ENCODE measurements at regions not wholly inside any gene's neighbourhood (a gene's known extent, or its start where the extent isn't known, plus 50 kb on each side); places are given as distances from the start of the nearest gene placed in this dataset.
"Not testable (repeated sequence)": the region's sequence is repeated elsewhere in the genome, so short reads cannot be mapped to it uniquely, and the experiment has no call there.

DNA sequence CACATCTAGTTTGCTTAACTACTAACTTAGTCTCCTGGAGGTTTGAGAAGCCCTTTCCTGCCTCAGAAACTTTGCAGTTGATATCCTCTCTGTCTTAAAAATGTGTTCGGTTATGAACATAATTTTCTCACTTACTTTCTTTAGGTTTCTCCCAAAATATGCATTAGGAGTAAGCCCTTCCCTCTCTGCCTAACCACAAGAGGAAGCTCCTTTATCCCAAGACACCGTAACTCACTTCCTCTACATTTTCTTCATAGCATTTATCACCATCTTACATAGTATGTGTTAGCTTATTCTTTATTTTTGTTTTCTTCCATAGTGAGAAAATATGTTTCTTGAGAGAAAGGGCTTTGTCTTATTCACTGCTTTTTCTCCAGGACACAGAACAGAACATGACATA is 952.5 kb upstream of the ATXN8OS start:
- no peak for DNase-seq (ENCODE audit: extremely low spot score, insufficient read length, low read depth)
- no peak for FAIRE-seq

DNA sequence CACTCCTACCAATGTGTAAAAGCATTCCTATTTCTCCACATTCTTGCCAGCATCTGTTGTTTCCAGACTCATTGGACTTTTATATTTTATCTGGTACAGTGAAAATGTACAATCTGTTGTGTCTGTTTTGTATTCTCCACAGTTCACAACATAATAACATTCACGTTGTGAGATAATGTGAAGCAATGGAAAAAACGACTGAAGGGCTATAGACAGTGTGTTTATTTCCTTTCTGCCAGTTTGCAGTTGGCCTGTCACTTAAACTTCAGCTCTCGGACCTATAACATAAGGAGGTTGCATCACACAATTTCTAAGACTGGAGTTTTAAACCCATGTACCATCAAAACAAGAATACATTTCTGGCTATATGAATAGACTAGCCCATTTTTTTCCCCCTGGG is 965.5 kb upstream of the ATXN8OS start:
- no peak for DNase-seq (ENCODE audit: extremely low spot score, insufficient read length, low read depth)
- FAIRE-seq = no peak

DNA sequence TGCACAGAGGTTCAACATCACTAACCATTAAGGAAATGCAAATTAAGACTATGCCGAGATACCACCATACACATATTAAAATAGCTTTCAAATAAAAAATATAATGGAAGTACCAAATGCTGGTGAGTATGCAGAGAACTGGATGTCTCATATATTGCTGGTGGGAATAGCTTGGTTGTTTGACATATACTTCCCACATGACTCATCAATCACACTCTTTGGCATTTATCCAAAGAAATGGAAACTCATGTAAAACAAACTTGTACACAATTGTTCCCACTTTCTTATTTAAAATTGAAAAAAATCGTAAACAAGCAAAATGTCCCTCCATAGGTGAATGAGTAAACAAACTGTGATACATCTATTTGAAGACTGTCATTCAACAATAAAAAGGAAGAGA is 982.6 kb upstream of the ATXN8OS start:
- DNase-seq (ENCODE audit: extremely low spot score, insufficient read length, low read depth) = no peak
- FAIRE-seq = no peak

DNA sequence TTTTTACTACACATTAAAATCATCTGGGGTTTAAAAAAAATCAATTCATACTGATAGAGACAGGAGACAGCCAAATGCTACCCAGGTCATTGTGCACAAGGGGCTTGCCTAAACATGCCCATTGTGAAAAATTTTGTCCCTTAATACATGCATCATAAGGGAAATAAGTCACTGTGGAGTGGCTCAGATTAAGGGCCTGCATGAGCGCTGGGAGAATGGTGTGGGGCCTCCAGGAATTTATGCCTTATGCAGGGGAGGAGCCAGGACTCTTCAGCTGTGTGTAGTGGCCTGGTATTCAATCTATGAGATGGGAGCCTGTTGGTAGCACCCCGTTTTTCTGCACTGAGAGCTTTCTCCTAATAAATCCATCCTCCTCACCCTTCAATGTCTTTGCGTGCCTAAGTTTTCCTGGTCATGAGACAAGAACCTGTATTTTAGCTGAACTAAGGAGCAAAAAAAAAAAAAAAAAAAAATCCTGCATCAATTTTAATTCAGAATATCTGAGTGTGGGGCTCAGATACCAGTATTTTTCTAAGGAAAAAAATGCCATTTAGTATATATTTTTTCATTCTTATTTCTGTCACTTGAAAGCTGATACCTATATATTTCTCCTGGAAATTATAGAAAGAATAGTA is 997.6 kb upstream of the ATXN8OS start:
- DNase-seq (ENCODE audit: extremely low spot score, insufficient read length, low read depth) (no peak), FAIRE-seq (no peak)

- FAIRE-seq (no peak), DNase-seq (ENCODE audit: extremely low spot score, insufficient read length, low read depth) (no peak)
Measured at GRCh38 chr13:69108486-69108885, 999.1 kb upstream of the ATXN8OS start.

DNA sequence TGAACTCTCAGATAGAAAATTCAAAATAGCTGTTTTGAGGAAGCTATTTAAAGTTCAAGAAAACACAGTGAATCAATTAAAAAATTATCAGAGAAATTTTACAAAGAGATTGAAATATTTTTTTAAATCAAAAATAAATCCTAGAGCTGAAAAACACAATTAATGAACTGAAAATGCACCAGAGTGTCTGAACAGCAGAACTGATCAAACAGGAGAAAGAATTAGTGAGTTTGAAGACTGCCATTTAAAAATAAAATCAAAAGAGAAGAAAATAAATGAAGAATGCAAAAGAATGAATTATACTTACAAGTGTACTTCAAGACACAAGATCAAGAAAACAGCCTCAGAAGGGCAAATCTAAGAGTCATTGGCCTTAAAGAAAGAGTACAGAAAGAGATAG is 1000.2 kb upstream of the ATXN8OS start:
- FAIRE-seq (no peak), DNase-seq (ENCODE audit: extremely low spot score, insufficient read length, low read depth) (no peak)

GRCh38 chr13:69101841-69102240 is 1005.8 kb upstream of the ATXN8OS start:
- FAIRE-seq (no peak), DNase-seq (ENCODE audit: extremely low spot score, insufficient read length, low read depth) (no peak)

DNA sequence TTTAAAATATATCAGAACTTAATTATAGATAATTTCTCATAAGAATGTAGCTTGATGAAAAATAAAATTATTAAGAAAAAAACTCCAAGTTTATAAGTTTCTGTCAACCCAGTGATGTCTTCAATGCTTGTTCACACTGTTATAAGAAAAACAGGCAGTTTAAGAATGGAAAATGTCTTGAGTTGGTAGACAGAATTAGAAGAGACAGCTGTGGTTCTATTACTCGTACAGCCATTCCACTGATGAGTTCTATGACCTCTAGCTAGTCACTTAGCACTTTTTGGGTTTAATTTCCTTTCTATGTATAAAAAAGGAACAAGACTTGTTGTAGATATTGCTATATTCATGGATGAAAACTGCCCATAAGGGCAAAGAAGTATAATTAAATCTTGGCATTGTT is 1013.1 kb upstream of the ATXN8OS start:
- FAIRE-seq (no peak), DNase-seq (ENCODE audit: extremely low spot score, insufficient read length, low read depth) (no peak)

GRCh38 chr13:69092615-69093322 is 1014.9 kb upstream of the ATXN8OS start:
- no peak for DNase-seq (ENCODE audit: extremely low spot score, insufficient read length, low read depth)
- no peak for FAIRE-seq

DNA sequence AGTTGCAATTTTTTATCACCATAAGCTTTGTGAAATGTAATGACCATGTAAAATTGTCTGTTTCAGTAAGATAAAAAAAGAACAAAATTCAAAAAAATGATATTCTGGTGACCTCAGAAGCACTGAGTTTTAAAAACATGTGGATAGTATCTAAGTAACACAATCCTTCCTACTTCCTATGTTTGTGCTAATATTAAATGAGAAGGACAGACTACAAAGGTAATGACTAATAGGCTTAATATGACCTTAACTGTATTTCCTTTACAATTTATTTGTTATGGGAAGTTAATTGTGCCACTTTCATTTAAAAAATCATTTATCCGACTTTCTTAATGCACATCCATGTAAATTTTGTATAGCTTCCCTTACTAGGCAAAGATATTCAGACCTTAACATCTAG is 1030.4 kb upstream of the ATXN8OS start:
- FAIRE-seq (no peak), DNase-seq (ENCODE audit: extremely low spot score, insufficient read length, low read depth) (no peak)

DNA sequence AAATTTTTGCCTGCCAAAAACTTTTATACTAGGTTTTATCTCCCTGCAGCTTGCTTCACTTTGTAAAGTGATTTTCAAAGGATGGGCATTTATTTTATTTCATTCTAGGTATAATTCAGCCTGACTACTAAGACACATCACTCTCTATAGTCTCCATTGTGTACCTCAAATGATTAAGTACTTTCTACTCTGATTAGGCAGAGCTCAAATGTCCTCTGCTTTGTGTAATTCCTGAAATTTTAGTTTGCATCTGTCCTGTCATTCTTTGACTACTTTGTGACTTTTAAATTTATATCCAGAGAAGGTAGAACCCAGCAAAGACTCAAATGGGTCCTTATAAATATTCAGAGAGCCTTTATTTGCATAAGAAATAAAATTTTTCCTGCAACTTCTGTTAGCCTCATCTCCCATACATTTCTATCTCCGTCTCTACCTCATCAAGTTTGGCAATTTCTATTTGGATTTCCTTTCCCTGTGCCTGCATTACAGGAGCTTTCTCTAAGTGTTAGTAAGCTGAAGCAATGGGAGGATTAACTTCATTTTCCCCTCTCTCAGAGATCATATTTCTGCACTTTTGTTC is 1038.0 kb upstream of the ATXN8OS start:
- no peak for DNase-seq (ENCODE audit: extremely low spot score, insufficient read length, low read depth)
- no peak for FAIRE-seq

GRCh38 chr13:69050696-69051095 is 1056.9 kb upstream of the ATXN8OS start:
- DNase-seq (ENCODE audit: extremely low spot score, insufficient read length, low read depth) (no peak), FAIRE-seq (no peak)

GRCh38 chr13:69044629-69045028 is 1063.0 kb upstream of the ATXN8OS start:
- no peak for FAIRE-seq
- DNase-seq (ENCODE audit: extremely low spot score, insufficient read length, low read depth) = no peak

GRCh38 chr13:69040898-69041297 is 1066.7 kb upstream of the ATXN8OS start:
- DNase-seq (ENCODE audit: extremely low spot score, insufficient read length, low read depth) = no peak
- no peak for FAIRE-seq

DNA sequence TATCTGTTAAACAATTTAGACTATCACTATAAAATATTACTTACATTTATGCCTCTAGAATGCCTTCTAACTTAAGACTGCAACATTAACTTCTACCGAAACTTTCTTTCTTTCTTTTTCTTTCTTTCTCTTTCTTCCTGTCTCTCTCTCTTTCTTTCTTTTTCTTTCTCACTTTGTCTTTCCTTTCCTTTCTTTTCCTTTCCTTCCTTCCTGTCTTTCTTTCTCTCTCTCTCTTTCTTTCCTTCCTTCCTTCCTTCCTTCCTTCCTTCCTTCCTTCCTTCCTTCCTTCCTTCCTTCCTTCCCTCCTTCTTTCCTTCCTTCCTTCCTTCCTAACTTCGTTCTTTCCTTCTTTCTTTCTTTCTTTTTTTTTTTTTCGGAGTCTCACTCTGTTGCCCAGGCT is 1071.9 kb upstream of the ATXN8OS start:
- FAIRE-seq = no peak
- DNase-seq (ENCODE audit: extremely low spot score, insufficient read length, low read depth) = no peak

DNA sequence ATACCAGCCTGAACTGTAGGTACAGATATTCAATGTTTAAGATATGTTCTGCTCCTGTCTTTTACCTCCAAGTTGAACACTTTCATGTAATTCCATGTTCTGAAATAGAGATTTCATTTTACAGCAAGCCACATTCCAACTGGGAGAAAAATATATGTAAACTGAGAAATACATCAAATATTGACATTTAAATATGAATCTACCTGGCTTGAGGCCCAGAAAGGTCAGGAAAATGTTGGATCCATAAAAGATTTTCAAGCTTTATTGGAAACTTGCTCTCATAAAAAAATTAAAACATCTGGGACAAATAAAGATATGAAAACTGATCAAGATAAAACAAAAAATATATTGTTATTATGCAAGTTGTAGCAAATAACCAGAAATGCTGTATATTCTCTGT is 1078.7 kb upstream of the ATXN8OS start:
- no peak for FAIRE-seq

GRCh38 chr13:69020120-69020519 is 1087.5 kb upstream of the ATXN8OS start:
- FAIRE-seq (no peak), DNase-seq (ENCODE audit: extremely low spot score, insufficient read length, low read depth) (no peak)

More for the DNA sequence above, 1078.7 kb upstream of the ATXN8OS start:
- no peak for DNase-seq (ENCODE audit: extremely low spot score, insufficient read length, low read depth)

DNA sequence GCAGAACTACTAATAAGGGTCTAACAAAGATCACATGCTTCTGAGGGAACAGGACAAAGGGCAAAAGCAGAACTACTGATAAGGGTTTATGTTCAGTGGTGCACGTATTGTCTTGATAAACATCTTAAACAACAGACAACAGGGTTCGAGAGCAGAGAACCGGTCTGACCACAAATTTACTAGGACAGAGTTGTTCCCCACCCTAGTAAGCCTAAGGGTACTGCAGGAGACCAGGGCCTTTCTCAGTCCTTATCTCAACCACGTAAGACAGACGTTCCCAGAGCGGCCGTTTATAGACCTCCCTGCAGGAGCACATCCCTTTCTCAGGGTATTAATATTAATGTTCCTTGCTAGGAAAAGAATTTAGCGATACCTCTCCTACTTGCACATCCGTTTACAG is 1089.5 kb upstream of the ATXN8OS start:
- not testable (repeated sequence) for FAIRE-seq

DNA sequence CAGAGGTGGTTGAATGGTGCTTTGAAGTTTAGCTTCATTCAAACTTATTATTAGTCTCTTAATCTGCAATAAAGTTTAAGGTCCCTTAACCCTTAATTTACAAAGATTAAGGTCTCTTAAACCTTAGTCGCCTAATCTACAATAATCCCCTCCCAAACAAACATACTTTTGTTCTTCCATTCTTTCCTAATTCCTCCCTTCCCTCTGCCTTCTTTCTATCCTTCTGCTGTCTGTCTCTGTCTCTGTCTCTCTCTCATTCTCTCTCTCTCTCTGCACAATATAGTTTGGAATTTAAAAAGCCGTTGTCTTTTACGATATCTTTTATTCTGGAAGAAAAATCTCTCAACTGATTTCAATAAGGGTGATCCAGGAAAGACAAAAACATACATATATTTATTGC is 1096.8 kb upstream of the ATXN8OS start:
- no peak for DNase-seq (ENCODE audit: extremely low spot score, insufficient read length, low read depth)
- no peak for FAIRE-seq

More for the DNA sequence above, 1089.5 kb upstream of the ATXN8OS start:
- not testable (repeated sequence) for DNase-seq (ENCODE audit: extremely low spot score, insufficient read length, low read depth)

GRCh38 chr13:69008499-69008898 is 1099.1 kb upstream of the ATXN8OS start:
- FAIRE-seq (no peak), DNase-seq (ENCODE audit: extremely low spot score, insufficient read length, low read depth) (no peak)

DNA sequence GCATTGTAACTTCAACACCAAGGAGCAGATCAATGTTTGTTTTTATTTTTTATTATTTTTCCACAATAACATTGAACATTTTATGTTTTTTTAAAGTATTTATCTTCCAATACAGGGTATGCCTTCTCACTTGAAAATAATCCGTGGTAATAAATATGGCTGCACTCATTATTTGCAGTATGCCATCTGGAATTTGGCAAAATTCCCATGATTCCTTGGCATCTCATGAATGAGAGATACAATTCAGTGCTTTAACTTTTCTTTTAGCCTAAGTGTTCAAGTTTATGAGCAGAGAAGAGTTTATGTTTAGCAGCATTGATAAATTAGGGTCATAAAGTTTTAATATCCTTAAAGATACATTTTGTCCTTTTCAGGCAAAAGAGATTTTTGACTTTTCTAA is 1109.6 kb upstream of the ATXN8OS start:
- DNase-seq (ENCODE audit: extremely low spot score, insufficient read length, low read depth) (no peak), FAIRE-seq (no peak)

DNA sequence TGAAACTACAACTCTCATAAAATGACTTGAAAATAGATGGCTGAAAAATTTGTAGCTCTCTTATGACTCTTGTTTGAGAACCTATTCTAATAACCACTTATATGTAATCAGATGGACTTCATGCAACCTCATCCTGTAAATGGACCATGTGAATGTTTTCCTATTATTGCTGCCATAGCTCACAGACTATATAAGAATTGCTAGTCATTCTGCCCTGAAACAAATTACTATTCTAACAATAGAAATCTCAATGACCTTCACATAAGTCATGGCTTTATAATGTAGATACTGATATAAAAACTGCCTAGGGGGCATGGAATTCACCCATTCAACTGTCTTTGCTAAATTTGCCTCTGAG is 1111.0 kb upstream of the ATXN8OS start:
- FAIRE-seq = no peak
- DNase-seq (ENCODE audit: extremely low spot score, insufficient read length, low read depth) = no peak
